ENCODE measurements at regions not wholly inside any gene's neighbourhood (a gene's known extent, or its start where the extent isn't known, plus 50 kb on each side); places are given as distances from the start of the nearest gene placed in this dataset.

DNA sequence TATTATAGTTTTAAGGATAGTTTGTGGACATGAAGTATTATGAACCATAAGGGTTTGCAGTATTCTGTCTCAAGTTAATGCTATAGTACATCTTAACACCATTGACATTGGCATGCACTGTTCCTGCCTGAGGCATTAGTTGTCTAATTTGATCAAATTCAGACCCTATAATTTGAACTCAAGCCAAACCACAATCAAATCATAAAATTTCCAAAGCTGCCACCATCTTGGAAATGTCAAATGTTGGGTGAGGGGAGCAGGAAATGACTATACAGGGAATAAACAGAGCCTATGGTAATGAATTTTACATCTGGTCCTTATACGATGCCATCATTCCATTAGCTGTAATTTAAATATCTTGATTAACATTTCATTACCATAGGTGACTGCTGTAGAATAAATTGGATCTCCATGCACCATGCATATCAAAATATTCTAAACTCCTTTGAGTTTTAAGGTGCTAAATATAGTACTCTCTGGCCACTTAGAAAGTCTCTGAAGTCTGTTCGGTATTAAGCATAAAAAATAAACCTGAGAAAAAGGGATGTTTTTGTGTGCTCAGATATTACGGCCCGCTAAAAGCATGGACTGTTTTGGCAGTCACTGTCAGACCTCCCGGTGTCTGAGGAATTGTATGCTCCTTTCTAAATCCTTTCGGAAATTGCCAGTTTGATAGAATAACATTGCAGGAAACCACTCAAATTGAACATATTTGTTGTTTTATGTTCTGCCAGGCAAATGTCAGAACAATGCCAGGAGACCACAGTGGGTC lies 257.7 kb downstream of the SPRY2 start:
- TF ChIP-seq, protein P1, sequence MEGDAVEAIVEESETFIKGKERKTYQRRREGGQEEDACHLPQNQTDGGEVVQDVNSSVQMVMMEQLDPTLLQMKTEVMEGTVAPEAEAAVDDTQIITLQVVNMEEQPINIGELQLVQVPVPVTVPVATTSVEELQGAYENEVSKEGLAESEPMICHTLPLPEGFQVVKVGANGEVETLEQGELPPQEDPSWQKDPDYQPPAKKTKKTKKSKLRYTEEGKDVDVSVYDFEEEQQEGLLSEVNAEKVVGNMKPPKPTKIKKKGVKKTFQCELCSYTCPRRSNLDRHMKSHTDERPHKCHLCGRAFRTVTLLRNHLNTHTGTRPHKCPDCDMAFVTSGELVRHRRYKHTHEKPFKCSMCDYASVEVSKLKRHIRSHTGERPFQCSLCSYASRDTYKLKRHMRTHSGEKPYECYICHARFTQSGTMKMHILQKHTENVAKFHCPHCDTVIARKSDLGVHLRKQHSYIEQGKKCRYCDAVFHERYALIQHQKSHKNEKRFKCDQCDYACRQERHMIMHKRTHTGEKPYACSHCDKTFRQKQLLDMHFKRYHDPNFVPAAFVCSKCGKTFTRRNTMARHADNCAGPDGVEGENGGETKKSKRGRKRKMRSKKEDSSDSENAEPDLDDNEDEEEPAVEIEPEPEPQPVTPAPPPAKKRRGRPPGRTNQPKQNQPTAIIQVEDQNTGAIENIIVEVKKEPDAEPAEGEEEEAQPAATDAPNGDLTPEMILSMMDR (conservative IDR thresholded peaks at IDR 0.05), result no peak
- TF ChIP-seq ZFX (IDR thresholded peaks at IDR 0.05), result no peak
